H1 (cell line): ENCODE measurements at regions not wholly inside any gene's neighbourhood (a gene's known extent, or its start where the extent isn't known, plus 50 kb on each side); places are given as distances from the start of the nearest gene placed in this dataset.

Experiments
- CTCF ChIA-PET: fragments of 300-600 bp; sonication (Branson Sonifier 250); formaldehyde crosslinking; loops from one replicate; lab custom pipeline; 2021; ENCODE audit not compliant: partially characterized antibody; lab: Charles Lee
- POLR2A ChIA-PET: fragments of 300-600 bp; sonication (Branson Sonifier 250); formaldehyde crosslinking; loops from one replicate; lab custom pipeline; 2021; ENCODE audit warnings: inconsistent platforms; ENCODE audit not compliant: partially characterized antibody; lab: Charles Lee
- DNase-seq, 2 experiments: peaks; one replicate each; pipeline versions ENCODE4 v3.0.0 to v3.0.0-alpha.2; 2010 to 2022; ENCODE audit warnings: low spot score in 2 of 2, low read depth in 1 of 2, mixed read lengths in 1 of 2
- FAIRE-seq: peaks from 2 replicates; lab custom pipeline; 2011; peaks lifted over from hg19 to GRCh38; lab: Jason Lieb, UNC
- H2AFZ ChIP-seq: 2 replicates; pipeline ENCODE4 v1.8.1; 2012; ENCODE audit warnings: low read length, inconsistent platforms
- H2AK5ac ChIP-seq: 2 replicates; pipeline ENCODE4 v1.6.1; 2013; ENCODE audit warnings: low read depth, low read length
- H2BK120ac ChIP-seq: replicated peaks from 2 replicates; pipeline ENCODE3; 2013; ENCODE audit warnings: low read depth, low read length, inconsistent platforms
- H2BK12ac ChIP-seq: 2 replicates; pipeline ENCODE4 v1.6.1; 2013; ENCODE audit warnings: low read depth, low read length
- H2BK15ac ChIP-seq: 2 replicates; pipeline ENCODE4 v1.6.1; 2013; ENCODE audit warnings: low read length
- H2BK20ac ChIP-seq: 2 replicates; pipeline ENCODE4 v1.6.1; 2013; ENCODE audit warnings: low read length
- H2BK5ac ChIP-seq: 2 replicates; pipeline ENCODE4 v1.6.1; 2013; ENCODE audit warnings: low read depth, low read length
- H3K14ac ChIP-seq: 2 replicates; pipeline ENCODE4 v1.6.1; 2013; ENCODE audit warnings: inconsistent platforms; ENCODE audit not compliant: insufficient read length
- H3K18ac ChIP-seq: 2 replicates; pipeline ENCODE4 v1.6.1; 2013; ENCODE audit warnings: low read length; ENCODE audit errors: extremely low read depth
- H3K23ac ChIP-seq: 2 replicates; pipeline ENCODE4 v1.6.1; 2013; ENCODE audit warnings: inconsistent platforms; ENCODE audit not compliant: insufficient read length
- H3K23me2 ChIP-seq: 2 replicates; pipeline ENCODE4 v1.6.1; 2013; ENCODE audit warnings: low read depth, low read length
- H3K27ac ChIP-seq: 2 replicates; pipeline ENCODE4 v1.6.1; 2011; ENCODE audit warnings: low read depth, low read length, inconsistent platforms
- H3K27me3 ChIP-seq, 4 experiments: replicated peaks in 1 of 4; 1 replicate in 1 of 4; 2 replicates in 3 of 4; pipeline versions ENCODE4 v1.6.1 to v1.8.1; 2011 to 2013; ENCODE audit warnings: low read length in 3 of 4, mild to moderate bottlenecking in 3 of 4, inconsistent platforms in 2 of 4, mixed read lengths in 2 of 4, moderate library complexity in 1 of 4; ENCODE audit not compliant: control insufficient read depth in 3 of 4, insufficient read depth in 3 of 4; ENCODE audit errors: extremely low read depth in 1 of 4
- H3K36me3 ChIP-seq, 4 experiments: 2 replicates each; pipeline versions ENCODE4 v1.6.1 to v1.8.1; 2011 to 2013; ENCODE audit warnings: mild to moderate bottlenecking in 4 of 4, low read length in 3 of 4, moderate library complexity in 2 of 4, control low read depth in 1 of 4, inconsistent platforms in 1 of 4; ENCODE audit not compliant: insufficient read depth in 4 of 4, control insufficient read depth in 2 of 4
- H3K4ac ChIP-seq: replicated peaks from 2 replicates; pipeline ENCODE3; 2013; ENCODE audit warnings: low read length, low read depth, mixed read lengths, inconsistent platforms; ENCODE audit not compliant: insufficient read length
- H3K4me1 ChIP-seq, 4 experiments: replicated peaks in 1 of 4; 1 replicate in 1 of 4; 2 replicates in 3 of 4; pipeline versions ENCODE4 v1.6.1 to v1.8.1; 2011 to 2013; ENCODE audit warnings: low read length in 3 of 4, inconsistent platforms in 2 of 4, mixed read lengths in 1 of 4; ENCODE audit not compliant: insufficient read depth in 4 of 4, control insufficient read depth in 3 of 4
- H3K4me2 ChIP-seq, 2 experiments: 2 replicates each; pipeline versions ENCODE4 v1.6.1 to v1.8.1; 2011 to 2013; ENCODE audit warnings: low read depth in 2 of 2, low read length in 2 of 2, control low read depth in 1 of 2, inconsistent platforms in 1 of 2, mild to moderate bottlenecking in 1 of 2; ENCODE audit not compliant: insufficient read depth in 1 of 2
- H3K4me3 ChIP-seq, 4 experiments: fragments of 200-600, 300-600 bp in 1 of 4; sonication (generic), shearing (Covaris generic), sonication (Bioruptor Twin) in 1 of 4; 2 replicates each; pipeline versions ENCODE4 v1.5.1 to v1.8.1; 2011 to 2016; ENCODE audit warnings: low read length in 4 of 4, low read depth in 3 of 4, control low read depth in 2 of 4, inconsistent platforms in 2 of 4, mild to moderate bottlenecking in 2 of 4, mixed read lengths in 1 of 4, moderate library complexity in 1 of 4; ENCODE audit not compliant: insufficient read depth in 2 of 4; ENCODE audit errors: extremely low read depth in 1 of 4
- H3K56ac ChIP-seq: replicated peaks from 2 replicates; pipeline ENCODE3; 2013; ENCODE audit warnings: low read depth, mild to moderate bottlenecking, mixed read lengths, low read length, inconsistent platforms; ENCODE audit not compliant: insufficient read length
- H3K79me1 ChIP-seq: 2 replicates; pipeline ENCODE4 v1.6.1; 2013; ENCODE audit warnings: low read depth, low read length, control low read depth
- H3K79me2 ChIP-seq, 2 experiments: 2 replicates each; pipeline versions ENCODE4 v1.6.1 to v1.8.1; 2012 to 2013; ENCODE audit warnings: low read length in 2 of 2, mild to moderate bottlenecking in 2 of 2, inconsistent platforms in 1 of 2; ENCODE audit not compliant: insufficient read depth in 2 of 2, control insufficient read depth in 1 of 2
- H3K9ac ChIP-seq, 4 experiments: replicated peaks in 1 of 4; 1 replicate in 1 of 4; 2 replicates in 3 of 4; pipeline versions ENCODE4 v1.6.1 to v1.8.1; 2011 to 2013; ENCODE audit warnings: low read depth in 3 of 4, low read length in 3 of 4, control low read depth in 2 of 4, mild to moderate bottlenecking in 2 of 4, moderate library complexity in 2 of 4, inconsistent platforms in 1 of 4; ENCODE audit errors: extremely low read depth in 1 of 4
- H3K9me3 ChIP-seq, 2 experiments: 2 replicates each; pipeline versions ENCODE4 v1.6.1 to v1.8.1; 2012 to 2013; ENCODE audit warnings: mild to moderate bottlenecking in 2 of 2, moderate library complexity in 2 of 2, control low read depth in 1 of 2, inconsistent platforms in 1 of 2, low read depth in 1 of 2, low read length in 1 of 2, mixed read lengths in 1 of 2; ENCODE audit not compliant: insufficient read depth in 2 of 2
- H4K20me1 ChIP-seq, 2 experiments: replicated peaks in 1 of 2; 2 replicates each; pipeline versions ENCODE3 to v1.8.1; 2011 to 2013; ENCODE audit warnings: inconsistent platforms in 2 of 2, low read length in 2 of 2, mild to moderate bottlenecking in 1 of 2; ENCODE audit not compliant: insufficient read depth in 2 of 2, control insufficient read depth in 1 of 2
- H4K5ac ChIP-seq: 2 replicates; pipeline ENCODE4 v1.6.1; 2013; ENCODE audit warnings: low read length, low read depth, mixed read lengths, inconsistent platforms; ENCODE audit not compliant: insufficient read length
- H4K8ac ChIP-seq: 2 replicates; pipeline ENCODE4 v1.8.0; 2013; ENCODE audit warnings: mild to moderate bottlenecking, moderate library complexity, low read length, inconsistent platforms; ENCODE audit not compliant: insufficient read depth; ENCODE audit errors: extremely low read depth
- H4K91ac ChIP-seq: replicated peaks from 2 replicates; pipeline ENCODE3; 2013; ENCODE audit warnings: low read length, mixed read lengths, inconsistent platforms; ENCODE audit not compliant: insufficient read length
- BACH1 ChIP-seq: IDR thresholded peaks from 2 replicates; pipeline ENCODE4 v1.6.1; 2012; ENCODE audit warnings: low read length, improper control_type of control experiment
- JUND ChIP-seq: IDR thresholded peaks from 2 replicates; pipeline ENCODE4 v1.6.1; 2011; ENCODE audit warnings: mild to moderate bottlenecking, improper control_type of control experiment, low read length
- PHF8 ChIP-seq: fragments of 200-600 bp; sonication (generic); conservative IDR thresholded peaks from 2 replicates; pipeline ENCODE4 v1.7.1; 2012; ENCODE audit warnings: low read depth, mild to moderate bottlenecking, inconsistent platforms, low read length, moderate library complexity
- SP2 ChIP-seq: IDR thresholded peaks from 2 replicates; pipeline ENCODE4 v1.6.1; 2012; ENCODE audit warnings: mild to moderate bottlenecking, low read length, inconsistent platforms
- TCF12 ChIP-seq: IDR thresholded peaks from 2 replicates; pipeline ENCODE4 v1.6.1; 2011; ENCODE audit warnings: low read depth, mild to moderate bottlenecking, low read length
- WGBS, 2 experiments: shearing (Covaris generic) in 1 of 2; methylation state at CpG; one replicate each; pipeline versions ENCODE4 v1.1.6 to v1.1.7; 2013 to 2015; ENCODE audit warnings: low lambda C conversion rate in 2 of 2, mixed read lengths in 2 of 2, inconsistent platforms in 1 of 2, low coverage in 1 of 2, missing lambda C conversion rate in 1 of 2; ENCODE audit not compliant: insufficient replicate concordance in 2 of 2, insufficient coverage in 1 of 2, insufficient read length in 1 of 2; ENCODE audit errors: extremely low coverage in 1 of 2, missing lambda C conversion rate in 1 of 2; 5-methylcytosine and 5-hydroxymethylcytosine counted together

- Histone ChIP-seq H3K9me3 (no peaks in the 10 kb centered on the region), H3K79me2 (no peaks in the 10 kb centered on the region), H2BK5ac (no peak overlapping the region), H2BK120ac (no peak overlapping the region), H4K8ac (no peak overlapping the region), H3K18ac (no peak overlapping the region), H4K5ac (peak overlapping the region; percentile 0), H4K91ac (no peak overlapping the region), H2BK20ac (no peak overlapping the region), H3K79me1 (no peaks in the 10 kb centered on the region), H2BK12ac (no peak overlapping the region), H2AK5ac (no peak overlapping the region), H3K27me3 (no peaks in the 10 kb centered on the region), H3K4me2 (no peak overlapping the region), H3K23ac (no peak overlapping the region), H3K36me3 (no peaks in the 10 kb centered on the region), H2BK15ac (no peak overlapping the region), H3K14ac (no peak overlapping the region), H3K4me3 (no peak overlapping the region), H3K4ac (no peak overlapping the region), H3K56ac (no peak overlapping the region), H3K9ac (no peak overlapping the region), H2AFZ (peak overlapping the region; percentile 96), H3K4me1 (peaks cover 0 to 4% (median 3%) of the 10 kb centered on the region in 4 experiments; a peak in 2 of 7 replicates), H4K20me1 (no peaks in the 10 kb centered on the region), H3K27ac (no peak overlapping the region), H3K23me2 (no peaks in the 10 kb centered on the region)
- ChIA-PET CTCF (interaction anchor here (1.0 kb wide), 1 partner anchor 152 kb away, joined by 5 read pairs; no protein-coding TSS in a partner anchor), POLR2A (no interaction called here)
- 79% methylated on average over 2 of the region's 2 CpGs; no CpG with 5 or more reads in 1 of the 2 experiments for WGBS, 2 experiments
- DNase-seq (no peak), FAIRE-seq (no peak)
- no peak for TF ChIP-seq SP2
- TF ChIP-seq JUND, result no peak
- no peak for TF ChIP-seq TCF12
- TF ChIP-seq BACH1, result no peak
- TF ChIP-seq PHF8, result no peak
These were observed 115.3 kb upstream of the LINC00305 start for GRCh38 chr18:64264171-64264570.
